HG02884 (cell line): ENCODE measurements at regions not wholly inside any gene's neighbourhood (a gene's known extent, or its start where the extent isn't known, plus 50 kb on each side); places are given as distances from the start of the nearest gene placed in this dataset.
"Not testable (repeated sequence)": the region's sequence is repeated elsewhere in the genome, so short reads cannot be mapped to it uniquely, and the experiment has no call there.

Source experiments
- ATAC-seq: cut with Tn5 transposase; IDR thresholded peaks from one replicate; pipeline ENCODE4 v1.9.1; 2021; ENCODE audit warnings: mild to moderate bottlenecking, moderate library complexity; ENCODE audit not compliant: unreplicated experiment

DNA sequence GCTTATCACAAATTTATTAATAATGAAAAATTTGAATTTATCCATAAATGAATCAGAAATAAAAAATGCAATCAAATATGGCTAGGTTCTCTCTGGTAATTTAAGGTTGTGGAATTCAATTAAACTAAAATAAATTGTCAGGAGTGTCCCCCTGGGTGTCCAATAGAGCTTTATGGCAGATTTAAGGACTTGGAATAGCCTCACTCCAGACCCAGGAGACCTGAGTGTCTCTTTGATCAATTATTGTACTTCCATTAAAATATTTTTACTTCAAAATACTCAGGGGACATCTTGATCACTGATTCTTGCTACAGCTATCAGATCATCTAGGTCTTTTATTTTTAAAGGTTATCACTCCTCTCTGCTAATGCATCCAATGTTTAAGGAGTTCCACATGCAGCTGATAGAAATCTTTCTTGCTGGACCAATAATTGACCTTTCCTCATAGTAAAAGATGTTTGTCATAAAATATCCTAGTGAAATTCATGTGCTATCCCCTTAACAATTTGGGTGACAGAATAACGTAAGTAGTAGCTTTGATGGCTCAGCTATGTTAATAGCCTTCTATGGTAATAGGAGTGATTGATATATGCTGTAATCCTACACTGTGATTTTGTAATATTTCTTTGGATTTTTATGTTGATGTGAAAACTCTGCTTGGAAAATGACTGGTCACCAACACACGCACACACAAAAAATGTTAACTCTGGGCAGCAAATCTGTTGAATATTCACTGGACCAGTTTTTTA, 395.3 kb downstream of the NYAP2 start:
- ATAC-seq = no peak

DNA sequence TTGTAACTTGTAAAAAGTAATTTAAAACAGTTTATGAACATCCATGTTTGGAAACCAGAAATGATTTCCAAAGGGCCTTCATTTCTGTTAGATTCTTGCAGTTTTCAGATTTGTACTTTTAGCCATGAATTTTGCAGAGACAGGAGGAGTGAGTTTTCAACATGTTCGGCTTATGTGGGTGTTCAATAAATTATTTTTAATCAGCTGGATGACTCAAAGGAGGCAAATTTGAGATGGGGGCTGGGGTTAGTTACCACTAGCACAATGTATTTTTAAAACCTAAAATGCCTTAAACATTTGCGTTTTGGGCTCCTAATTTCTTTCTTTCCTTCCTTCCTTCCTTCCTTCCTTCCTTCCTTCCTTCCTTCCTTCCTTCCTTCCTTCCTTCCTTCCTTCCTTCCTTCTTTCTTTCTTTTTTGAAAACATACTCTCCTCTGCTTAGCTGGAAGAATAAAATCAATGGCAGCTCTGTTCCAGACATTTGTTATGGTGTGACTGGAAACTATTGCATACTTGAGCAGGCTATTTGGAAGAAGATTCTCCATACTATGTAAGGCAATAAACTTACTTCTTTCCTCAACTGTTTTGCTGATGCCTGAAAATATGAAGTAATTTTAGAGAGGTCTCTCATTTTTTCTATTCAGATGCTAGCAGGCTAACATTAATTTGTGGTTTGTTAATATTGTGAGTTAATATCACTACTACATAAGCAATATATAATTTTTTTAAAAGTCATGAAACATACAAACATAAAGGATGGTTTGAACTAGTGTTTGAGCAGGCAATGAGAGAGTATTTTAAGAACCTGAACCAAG, 394.4 kb downstream of the NYAP2 start:
- no peak for ATAC-seq

DNA sequence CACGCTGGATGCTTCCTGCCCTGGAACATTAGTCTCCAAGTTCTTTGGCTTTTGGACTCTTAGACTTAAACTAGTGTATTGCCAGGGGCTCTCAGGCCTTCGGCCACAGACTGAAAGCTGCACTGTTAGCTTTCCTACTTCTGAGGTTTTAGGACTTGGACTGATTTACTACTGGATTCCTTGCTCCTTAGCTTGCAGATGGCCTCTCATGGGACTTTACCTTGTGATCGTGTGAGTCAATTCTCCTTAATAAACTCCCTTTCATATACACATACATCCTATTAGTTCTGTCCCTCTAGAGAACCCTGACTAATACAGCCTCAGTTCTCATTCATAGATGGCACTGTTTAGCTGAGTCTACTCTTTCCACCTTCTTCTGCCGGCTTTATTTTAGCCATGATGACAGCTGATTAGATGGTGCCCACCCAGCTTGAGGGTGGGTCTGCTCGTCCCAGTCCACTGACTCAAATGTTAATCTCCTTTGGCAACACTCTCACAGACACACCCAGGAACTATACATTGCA, 389.1 kb downstream of the NYAP2 start:
- ATAC-seq = no peak

DNA sequence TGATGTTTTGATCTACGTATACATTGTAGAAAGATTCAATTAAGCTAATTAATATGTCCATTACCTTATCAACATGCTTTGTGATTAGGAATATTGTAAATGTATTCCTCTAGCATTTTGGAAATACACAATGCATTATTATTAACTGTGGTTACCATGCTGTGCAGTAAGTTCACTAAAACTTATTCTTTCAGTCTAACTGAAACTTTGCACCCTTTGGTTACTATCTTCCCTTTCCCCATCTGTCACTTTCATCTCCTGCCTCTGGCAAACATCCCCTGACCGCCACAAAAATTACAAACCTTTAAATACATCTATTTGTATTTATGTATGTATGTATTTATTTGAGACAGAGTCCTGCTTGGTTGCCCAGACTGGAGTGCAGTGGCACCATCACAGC, 388.0 kb downstream of the NYAP2 start:
- no peak for ATAC-seq

DNA sequence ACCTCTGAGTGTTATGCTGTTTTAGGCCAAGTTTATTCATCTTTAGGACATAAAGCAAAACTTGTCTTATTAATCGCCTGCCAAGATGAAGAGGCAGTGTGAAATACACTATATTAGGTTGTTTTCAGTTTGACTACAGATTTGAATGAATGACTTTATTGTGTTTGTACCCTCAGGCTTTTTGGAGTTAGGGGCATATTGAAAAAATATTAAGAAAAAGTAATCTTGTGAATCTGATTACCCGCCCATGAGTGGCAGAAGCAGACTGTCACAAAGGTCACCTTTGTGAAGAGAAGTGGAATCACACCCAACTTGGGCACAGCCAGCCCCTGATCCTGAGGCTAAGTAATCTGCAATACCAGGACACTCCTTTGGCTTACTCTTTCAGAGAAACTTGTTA, 382.5 kb downstream of the NYAP2 start:
- no peak for ATAC-seq

DNA sequence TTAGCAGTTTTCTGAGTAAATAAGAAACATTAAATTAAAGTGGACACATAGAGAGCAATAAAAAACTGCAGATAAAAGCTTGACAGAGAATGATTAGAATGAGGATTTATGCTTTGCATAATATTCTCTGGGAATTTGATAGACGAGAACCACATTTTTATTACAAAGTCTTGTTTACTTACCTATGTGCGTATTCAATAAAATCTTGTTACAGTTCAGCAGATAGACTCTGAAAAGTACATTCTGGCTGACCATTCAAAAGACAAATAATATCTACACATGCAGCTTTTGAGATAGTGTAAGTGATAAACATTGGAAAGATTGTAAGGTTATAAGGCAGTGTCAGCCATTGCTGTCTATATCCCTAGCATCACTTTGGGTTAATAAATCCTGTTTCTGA, 381.6 kb downstream of the NYAP2 start:
- no peak for ATAC-seq

DNA sequence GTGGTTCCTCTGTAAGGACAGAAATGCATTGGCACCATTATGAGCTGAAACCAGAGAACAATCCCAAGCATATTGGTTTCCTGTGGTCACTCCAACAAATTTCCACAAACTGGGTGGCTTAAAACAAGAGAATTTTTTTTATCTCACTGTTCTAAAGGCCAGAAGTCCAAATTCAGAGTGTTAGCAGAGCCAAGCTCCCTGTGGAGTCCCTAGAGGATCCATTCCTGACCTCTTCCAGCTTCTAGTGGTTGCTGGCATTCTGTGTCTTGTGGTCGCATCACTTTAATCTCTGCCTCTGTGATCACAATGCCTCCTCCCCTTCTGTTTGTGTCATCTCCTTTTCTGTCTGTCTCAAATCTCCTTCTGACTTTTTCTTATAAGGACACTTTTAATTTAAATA, 380.3 kb downstream of the NYAP2 start:
- no peak for ATAC-seq

DNA sequence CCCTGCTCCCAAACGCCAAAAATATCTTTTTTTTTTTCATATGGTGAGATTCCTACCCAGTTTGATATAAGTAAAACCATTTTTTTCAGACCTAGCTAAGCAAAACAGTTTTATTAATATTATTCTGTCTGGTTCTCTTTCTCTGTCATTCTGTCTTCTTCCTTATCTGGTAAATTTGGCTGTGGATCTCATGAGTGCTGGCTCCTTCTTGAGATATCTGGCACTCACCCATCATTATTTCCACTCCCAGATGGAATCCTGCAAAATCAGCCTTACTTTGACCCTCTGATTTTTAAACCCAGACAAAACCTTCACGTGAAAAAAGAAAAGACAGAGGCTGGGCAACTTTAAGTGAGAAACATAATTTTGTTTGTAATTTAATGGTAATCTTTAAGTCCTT, 373.6 kb downstream of the NYAP2 start:
- no peak for ATAC-seq

DNA sequence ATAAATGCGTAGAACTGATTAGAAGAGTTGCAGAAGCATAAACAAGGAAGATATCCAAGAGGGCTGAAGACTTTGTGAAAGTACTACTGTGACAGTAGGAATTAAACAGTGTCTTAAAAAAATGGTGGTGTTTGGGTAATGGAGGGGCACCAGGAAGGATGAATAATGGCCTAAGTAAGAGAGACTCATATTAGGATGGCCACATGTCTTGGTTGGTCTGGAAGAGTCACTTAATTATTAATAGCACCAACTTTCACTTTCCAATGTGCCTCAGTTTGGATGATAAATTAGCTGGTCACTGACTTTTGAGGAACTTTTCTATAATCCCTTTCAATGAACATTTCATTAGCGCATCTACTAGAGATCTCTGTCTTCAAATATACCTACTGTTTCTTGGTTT, 372.2 kb downstream of the NYAP2 start:
- no peak for ATAC-seq

DNA sequence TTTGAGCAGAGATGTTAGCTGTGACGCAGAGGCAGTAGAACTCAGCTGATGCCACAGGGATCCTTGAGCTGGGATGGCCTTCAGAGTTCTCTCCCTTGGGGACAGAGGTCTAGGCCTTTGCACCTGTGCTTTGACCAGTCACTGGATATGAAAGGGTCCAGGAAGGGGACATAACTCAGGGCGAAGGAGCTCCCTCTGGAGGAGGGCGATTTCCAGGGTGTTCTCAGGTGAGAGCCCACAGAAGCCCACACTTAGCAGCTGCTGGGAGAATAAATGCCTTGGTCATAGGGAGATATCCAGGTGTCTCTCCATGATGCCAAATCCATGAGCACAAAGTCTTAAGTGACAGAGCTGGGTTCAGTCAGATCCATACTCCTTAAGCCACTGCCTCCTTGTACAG, 369.2 kb downstream of the NYAP2 start:
- ATAC-seq = no peak

DNA sequence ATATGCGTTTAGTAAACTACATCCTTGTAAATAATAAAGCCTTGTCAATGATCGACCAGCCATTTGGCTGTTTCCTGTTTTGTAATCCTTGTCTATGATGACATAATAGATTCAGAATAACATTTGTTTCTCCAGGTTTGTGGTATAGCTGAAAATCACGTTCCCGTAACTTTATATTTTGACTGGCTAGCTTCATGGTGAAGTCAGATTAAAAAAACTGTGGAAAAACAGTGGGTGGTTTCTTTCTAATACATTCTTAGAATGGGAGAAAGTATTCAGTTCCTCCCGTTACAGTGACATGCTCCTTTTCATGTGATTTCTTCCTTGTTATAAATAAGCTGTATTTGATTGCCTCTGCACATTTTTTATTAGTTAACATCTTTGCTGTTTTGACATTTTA, 366.9 kb downstream of the NYAP2 start:
- ATAC-seq = no peak

DNA sequence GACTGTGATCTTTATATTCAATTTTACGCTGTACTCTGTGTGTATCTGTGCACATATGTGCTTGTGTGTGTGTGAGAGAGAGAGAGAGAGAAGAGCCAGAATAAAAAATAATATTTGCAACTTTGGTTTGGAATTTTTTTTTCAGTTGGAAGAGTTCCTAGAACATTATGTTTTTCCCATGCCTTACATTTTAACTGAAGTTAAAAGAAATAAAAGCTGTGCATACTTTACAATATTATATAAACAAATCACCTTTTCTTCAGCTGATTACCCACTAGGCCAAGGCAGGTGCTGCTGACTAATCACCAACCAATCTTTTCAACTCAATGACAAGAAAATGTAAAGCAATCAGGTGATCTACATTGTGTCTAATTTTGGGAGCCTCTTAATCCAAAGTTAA, 366.3 kb downstream of the NYAP2 start:
- ATAC-seq = no peak

DNA sequence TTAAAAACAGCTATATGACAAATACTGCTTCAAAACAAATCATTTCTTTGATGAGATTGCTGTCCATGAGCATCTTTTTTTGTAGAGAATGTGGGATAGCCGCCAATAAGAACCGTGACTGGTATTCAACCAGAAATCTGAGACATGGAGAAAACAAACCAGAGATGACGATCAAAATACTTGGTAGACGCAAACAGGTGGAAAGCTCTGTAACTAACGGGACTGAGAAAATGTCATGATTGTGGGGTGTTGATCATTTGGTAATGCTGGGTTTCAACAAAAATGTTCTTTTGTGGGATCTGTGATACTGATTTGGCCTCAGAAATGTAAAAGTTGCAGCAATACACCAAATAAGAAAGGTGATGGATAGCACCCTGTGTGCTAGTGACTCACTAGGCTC, 364.8 kb downstream of the NYAP2 start:
- ATAC-seq = no peak

DNA sequence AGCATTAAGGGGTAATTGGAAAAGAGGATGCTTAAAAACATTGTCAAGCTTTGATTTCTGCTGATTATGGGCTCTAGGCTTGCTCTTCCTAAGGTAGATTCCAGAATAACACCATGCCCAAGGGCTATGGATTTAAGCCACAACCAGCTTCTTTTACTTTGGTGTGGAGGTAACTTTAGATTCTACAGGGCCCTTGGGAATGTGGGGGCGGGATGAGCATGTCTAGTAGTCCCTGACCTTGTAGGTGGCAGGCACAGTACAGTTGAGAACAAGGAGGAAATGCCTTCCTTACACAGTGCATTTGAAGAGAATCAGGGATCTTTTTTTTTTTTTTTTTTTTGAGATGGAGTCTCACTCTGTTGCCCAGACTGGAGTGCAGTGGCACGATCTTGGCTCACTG, 364.2 kb downstream of the NYAP2 start:
- ATAC-seq = no peak

DNA sequence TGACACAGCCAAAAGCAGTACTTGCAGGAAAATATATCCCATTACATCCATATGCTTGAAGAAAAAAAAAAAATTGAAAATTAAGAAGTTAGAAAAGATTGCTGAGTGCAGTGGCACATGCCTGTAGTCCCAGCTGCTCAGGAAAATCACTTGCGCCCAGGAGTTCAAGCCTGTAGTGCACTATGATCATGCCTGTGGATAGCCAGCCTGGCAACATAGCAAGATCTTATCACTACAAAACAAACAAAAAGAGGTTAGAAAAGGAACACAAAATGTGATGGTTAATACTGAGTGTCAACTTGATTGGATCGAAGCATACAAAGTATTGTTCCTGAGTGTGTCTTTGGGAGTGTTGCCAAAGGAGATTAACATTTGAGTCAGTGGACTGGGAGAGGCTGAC, 361.9 kb downstream of the NYAP2 start:
- ATAC-seq = no peak

DNA sequence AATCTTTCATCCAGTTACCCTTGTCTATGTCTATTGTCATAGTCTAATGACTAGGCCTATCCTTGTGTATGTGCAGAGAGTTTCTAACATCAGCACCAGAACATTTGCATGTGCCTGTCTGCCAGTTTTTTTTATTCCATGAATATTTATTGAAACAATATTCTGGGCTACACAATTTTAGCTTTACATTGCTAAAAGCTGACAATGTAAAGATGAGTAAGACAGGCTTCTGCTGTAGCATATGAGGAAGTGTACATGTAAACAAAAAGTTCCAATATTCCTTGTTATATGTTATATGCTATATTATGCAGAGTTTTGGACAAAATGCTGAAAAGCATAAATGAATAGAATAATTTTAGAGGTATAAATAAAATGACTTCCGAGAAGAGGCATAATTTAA, 357.7 kb downstream of the NYAP2 start:
- ATAC-seq = no peak

DNA sequence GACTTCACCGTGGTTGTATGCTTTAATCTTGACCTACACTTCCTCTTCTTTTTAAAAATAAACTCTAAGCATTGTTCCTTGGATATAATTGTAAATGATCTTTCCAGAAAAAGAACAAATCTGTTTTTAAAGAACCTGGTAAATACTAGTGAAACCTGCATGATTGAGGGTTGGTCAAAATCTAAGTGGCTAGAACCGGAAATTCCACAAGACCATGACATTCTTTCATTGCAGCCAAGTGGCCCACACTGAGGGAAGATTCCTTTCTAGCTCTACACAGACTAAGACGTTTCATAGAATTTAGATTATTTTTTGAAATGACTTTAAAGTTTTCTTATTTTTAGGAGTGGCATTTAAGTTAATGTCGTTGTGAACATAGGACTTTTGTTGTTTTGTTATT, 356.7 kb downstream of the NYAP2 start:
- ATAC-seq = no peak

DNA sequence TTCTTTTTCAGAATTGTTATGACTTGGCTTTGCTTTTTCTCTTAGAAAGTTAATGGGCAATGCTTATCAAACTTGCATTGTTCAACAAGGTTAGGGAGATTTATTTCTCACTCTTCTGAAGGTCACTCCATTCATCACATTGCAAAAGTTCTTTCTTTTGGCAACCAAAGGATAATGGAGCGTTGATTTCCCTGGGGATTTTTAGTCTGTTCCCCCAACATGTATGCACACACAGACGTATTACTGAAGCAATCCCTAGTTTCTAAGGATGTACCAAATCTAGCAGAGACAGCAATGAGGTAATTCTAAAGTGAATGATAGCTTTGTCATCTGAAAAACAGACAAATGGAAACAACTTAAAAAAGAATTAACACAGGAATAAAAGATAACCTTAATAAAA, 349.1 kb downstream of the NYAP2 start:
- no peak for ATAC-seq

DNA sequence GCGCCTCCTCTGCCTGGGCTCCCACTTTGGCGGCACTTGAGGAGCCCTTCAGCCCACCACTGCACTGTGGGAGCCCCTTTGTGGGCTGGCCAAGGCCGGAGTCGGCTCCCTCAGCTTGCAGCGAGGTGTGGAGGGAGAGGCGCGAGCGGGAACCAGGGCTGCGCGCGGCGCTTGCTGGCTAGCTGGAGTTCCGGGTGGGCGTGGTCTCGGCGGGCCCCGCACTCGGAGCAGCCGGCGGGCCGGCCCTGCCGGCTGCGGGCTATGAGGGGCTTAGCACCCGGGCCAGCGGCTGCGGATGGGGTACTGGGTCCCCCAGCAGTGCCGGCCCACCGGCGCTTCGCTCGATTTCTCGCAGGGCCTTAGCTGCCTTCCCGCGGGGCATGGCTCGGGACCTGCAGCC, 344.5 kb downstream of the NYAP2 start:
- not testable (repeated sequence) for ATAC-seq

DNA sequence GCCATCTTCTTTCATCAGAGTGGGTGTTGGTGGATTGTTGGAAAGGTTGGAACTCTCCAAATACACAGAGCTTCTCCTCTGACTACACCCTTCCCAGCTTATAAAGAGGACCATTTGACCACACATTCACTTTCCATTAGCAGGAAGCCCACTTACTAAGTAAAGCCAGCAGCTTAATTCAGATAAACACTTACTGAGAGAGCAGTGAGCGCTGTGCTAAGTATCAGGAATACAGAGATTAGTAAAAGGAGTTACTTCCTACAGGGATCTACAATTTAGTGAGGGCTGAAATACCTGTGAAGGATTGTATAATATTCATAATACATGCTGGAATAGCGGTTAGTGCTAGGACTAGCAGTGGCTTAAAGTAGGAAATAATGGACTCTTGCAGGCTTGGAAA, 343.0 kb downstream of the NYAP2 start:
- ATAC-seq = no peak

DNA sequence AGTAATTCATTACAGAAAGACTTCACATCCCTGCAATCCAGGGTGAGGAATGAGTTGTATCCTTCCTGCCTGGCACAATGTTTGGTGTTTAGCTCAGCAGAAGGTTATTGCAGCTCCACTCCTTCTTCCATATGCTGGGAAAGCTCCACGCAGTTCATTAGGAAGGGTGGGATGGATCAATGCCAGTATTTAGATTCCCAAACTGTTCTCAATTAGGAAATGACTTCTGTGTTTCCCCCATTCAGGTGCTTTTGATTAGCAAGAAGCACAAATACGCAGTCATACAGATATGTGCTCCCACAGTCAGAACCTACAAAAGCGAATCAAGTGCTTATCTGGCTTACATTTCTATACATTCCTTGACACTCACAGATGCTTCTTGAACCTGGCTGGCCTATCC, 340.6 kb downstream of the NYAP2 start:
- no peak for ATAC-seq

DNA sequence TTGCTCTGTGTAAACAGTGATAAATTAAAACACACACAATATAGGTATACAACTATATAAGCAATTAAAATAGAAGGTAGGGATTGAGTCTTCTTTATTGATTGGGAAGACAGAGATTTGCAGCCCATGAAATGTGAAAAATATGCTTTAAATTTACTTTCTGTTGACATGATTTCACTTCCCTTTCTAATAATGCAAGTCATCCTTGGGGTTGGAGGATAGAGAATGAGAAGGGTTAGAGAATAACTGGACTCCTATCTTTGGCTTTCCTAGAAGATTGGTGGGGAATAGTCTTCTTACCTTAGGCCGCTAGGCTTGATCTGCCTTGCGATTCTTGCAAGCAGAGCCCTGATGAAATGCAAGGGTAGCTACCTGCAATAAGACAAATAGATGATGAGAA, 339.8 kb downstream of the NYAP2 start:
- ATAC-seq = no peak
